Fibroblast of lung (primary cell): ENCODE measurements at regions not wholly inside any gene's neighbourhood (a gene's known extent, or its start where the extent isn't known, plus 50 kb on each side); places are given as distances from the start of the nearest gene placed in this dataset.

ENCODE experiments used
- CTCF ChIP-seq, 2 donors: IDR thresholded peaks in 1 of 2; conservative IDR thresholded peaks in 1 of 2; 1 replicate in 1 of 2; 2 replicates in 1 of 2; pipeline ENCODE4 v1.5.1; 2011 to 2012; ENCODE audit warnings: low read length in 2 of 2, control low read depth in 1 of 2, inconsistent platforms in 1 of 2, low read depth in 1 of 2, mild to moderate bottlenecking in 1 of 2
- EZH2 ChIP-seq: IDR thresholded peaks from 2 replicates; pipeline ENCODE4 v1.5.1; 2012; ENCODE audit warnings: low read length, control low read depth, mild to moderate bottlenecking; ENCODE audit errors: missing control alignments

- TF ChIP-seq CTCF (conservative IDR thresholded peaks at IDR 0.05 in 1 of 2, IDR thresholded peaks at IDR 0.05 in 1 of 2; ENCODE audit: low read depth in 1 of 2, low read length in 2 of 2) (no peak), EZH2 (no peak)
These were observed 127.1 kb upstream of the VIPR2 start for GRCh38 chr7:159271781-159272180.
